Hepatocyte (in vitro differentiated cells): ENCODE measurements at regions not wholly inside any gene's neighbourhood (a gene's known extent, or its start where the extent isn't known, plus 50 kb on each side); places are given as distances from the start of the nearest gene placed in this dataset.

Experiments
- CTCF ChIP-seq: fragments of 200-600 bp; sonication (generic); IDR thresholded peaks from 2 replicates; pipeline ENCODE4 v1.5.1; 2016; ENCODE audit warnings: antibody characterized with exemption, mild to moderate bottlenecking; ENCODE audit not compliant: poor library complexity
- EZH2 ChIP-seq: fragments of 200-600 bp; sonication (generic); IDR thresholded peaks from 2 replicates; pipeline ENCODE4 v1.6.1; 2016; ENCODE audit warnings: antibody characterized with exemption, mild to moderate bottlenecking, borderline replicate concordance
- EZH2phosphoT487 ChIP-seq: fragments of 200-600 bp; sonication (generic); IDR thresholded peaks from one replicate; pipeline ENCODE4 v1.6.1; 2018; ENCODE audit warnings: antibody characterized with exemption, mild to moderate bottlenecking, low read depth, moderate library complexity; ENCODE audit not compliant: unreplicated experiment, severe bottlenecking

DNA sequence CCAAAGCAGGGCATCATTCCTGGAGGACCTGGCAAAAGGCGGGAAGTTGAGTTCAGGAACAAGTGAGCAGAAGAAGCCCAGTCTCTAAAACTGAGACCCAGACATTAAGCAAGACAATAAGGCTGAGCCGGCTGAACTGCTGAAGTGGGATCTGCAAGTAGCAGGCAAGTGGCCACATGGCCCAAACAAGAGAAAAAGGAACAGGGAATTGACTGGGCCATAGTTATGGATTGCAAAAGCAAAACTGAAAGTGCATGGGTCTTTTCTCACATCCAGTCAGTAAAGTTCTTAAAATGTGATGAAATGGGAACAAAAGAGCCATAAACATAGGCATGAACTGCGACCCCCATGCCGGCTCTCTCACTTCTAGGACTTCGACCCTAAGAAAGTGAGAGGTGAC lies 101.2 kb downstream of the SCN11A start:
- no peak for TF ChIP-seq CTCF
- TF ChIP-seq EZH2phosphoT487 = no peak
- no peak for TF ChIP-seq EZH2
